PC-9 (cell line): ENCODE measurements at regions not wholly inside any gene's neighbourhood (a gene's known extent, or its start where the extent isn't known, plus 50 kb on each side); places are given as distances from the start of the nearest gene placed in this dataset.

Experiments used
- BruUV-seq: library from RNA; stranded (reverse); fragments of 400-500 nt; replicated peaks from 2 replicates; lab custom pipeline; 2021; lab: Mats Ljungman, UMichigan
- CTCF ChIA-PET: fragments of 300-600 bp; sonication (Branson Sonifier 250); formaldehyde crosslinking; loops from one replicate; lab custom pipeline; 2022; ENCODE audit warnings: antibody characterized with exemption; lab: Charles Lee
- POLR2A ChIA-PET: fragments of 300-600 bp; sonication (Branson Sonifier 250); formaldehyde crosslinking; loops from one replicate; lab custom pipeline; 2022; ENCODE audit warnings: antibody characterized with exemption; ENCODE audit not compliant: unreplicated experiment; lab: Charles Lee
- DNase-seq, 2 experiments: peaks; one replicate each; pipeline versions ENCODE4 v3.0.0 to v3.0.0-alpha.2; 2015 to 2022; ENCODE audit warnings: mixed read lengths in 1 of 2
- H2AFZ ChIP-seq: fragments of 200-600 bp; sonication (generic); 2 replicates; pipeline ENCODE4 v1.8.1; 2017; ENCODE audit warnings: antibody characterized with exemption
- H3F3A ChIP-seq: fragments of 200-600 bp; sonication (generic); 2 replicates; pipeline ENCODE4 v1.8.1; 2017; ENCODE audit warnings: antibody characterized with exemption, mild to moderate bottlenecking, low read depth; ENCODE audit not compliant: insufficient read depth
- H3K27ac ChIP-seq: fragments of 200-600 bp; sonication (generic); 2 replicates; pipeline ENCODE4 v1.6.1; 2016; ENCODE audit warnings: mixed run types
- H3K27me3 ChIP-seq: fragments of 200-600 bp; sonication (generic); 2 replicates; pipeline ENCODE4 v1.6.1; 2016; ENCODE audit warnings: low read depth, mixed run types; ENCODE audit not compliant: insufficient read depth
- H3K36me3 ChIP-seq: fragments of 200-600 bp; sonication (generic); 2 replicates; pipeline ENCODE4 v1.6.1; 2016; ENCODE audit warnings: low read depth, mixed run types
- H3K4me1 ChIP-seq: fragments of 200-600 bp; sonication (generic); replicated peaks from 2 replicates; pipeline ENCODE4 v1.6.1; 2016; ENCODE audit warnings: mixed run types; ENCODE audit not compliant: insufficient read depth
- H3K4me2 ChIP-seq: fragments of 200-600 bp; sonication (generic); 2 replicates; pipeline ENCODE4 v1.6.1; 2017; ENCODE audit warnings: mixed run types
- H3K4me3 ChIP-seq: fragments of 200-600 bp; sonication (generic); 2 replicates; pipeline ENCODE4 v1.6.1; 2016; ENCODE audit warnings: mixed run types
- H3K79me2 ChIP-seq: fragments of 200-600 bp; sonication (generic); 2 replicates; pipeline ENCODE4 v1.6.1; 2017; ENCODE audit warnings: low read depth, mixed run types
- H3K9me2 ChIP-seq: fragments of 200-600 bp; sonication (generic); 2 replicates; pipeline ENCODE4 v1.8.1; 2017; ENCODE audit warnings: mild to moderate bottlenecking; ENCODE audit not compliant: insufficient read depth
- H3K9me3 ChIP-seq: fragments of 200-600 bp; sonication (generic); 2 replicates; pipeline ENCODE4 v1.8.1; 2016; ENCODE audit warnings: low read depth; ENCODE audit not compliant: insufficient read depth
- H4K20me1 ChIP-seq: fragments of 200-600 bp; sonication (generic); 2 replicates; pipeline ENCODE4 v1.8.1; 2017; ENCODE audit not compliant: insufficient read depth
- CTCF ChIP-seq: fragments of 200-600 bp; sonication (generic); conservative IDR thresholded peaks from 2 replicates; pipeline ENCODE4 v1.6.1; 2017; ENCODE audit warnings: mixed run types, antibody characterized with exemption, mild to moderate bottlenecking, moderate library complexity
- EZH2 ChIP-seq: fragments of 200-600 bp; sonication (generic); IDR thresholded peaks from 2 replicates; pipeline ENCODE4 v1.8.0; 2017; ENCODE audit warnings: antibody characterized with exemption, low read depth
- intact Hi-C: fragments of 100-400 bp; cut with micrococcal nuclease; formaldehyde crosslinking; loops from one replicate; pipeline ENCODE4 v1.10.0; 2022; ENCODE audit not compliant: unreplicated experiment

- TF ChIP-seq CTCF (no peak), EZH2 (no peak)
- intact Hi-C loops, result no loop called here
- H3K4me1 ChIP-seq, result no peaks in the 10 kb centered on the region
- no peaks in the 10 kb centered on the region for H4K20me1 ChIP-seq
- no peaks in the 10 kb centered on the region for H3K79me2 ChIP-seq
- peaks cover 11% of the 10 kb centered on the region; the same call in 1 of the 2 replicates for H3K9me3 ChIP-seq
- BruUV-seq, result no TSS peak
- no peak for DNase-seq
- H3K4me2 ChIP-seq, result no peak overlapping the region
- ChIA-PET POLR2A (no interaction called here), CTCF (no interaction called here)
- H3F3A ChIP-seq, result no peaks in the 10 kb centered on the region
- no peak overlapping the region for H3K27ac ChIP-seq
- no peak overlapping the region for H2AFZ ChIP-seq
- no peaks in the 10 kb centered on the region for H3K36me3 ChIP-seq
- H3K27me3 ChIP-seq, result no peaks in the 10 kb centered on the region
- H3K9me2 ChIP-seq, result no peaks in the 10 kb centered on the region
- no peak overlapping the region for H3K4me3 ChIP-seq
These were observed 237.3 kb upstream of the SP8 start for GRCh38 chr7:21023841-21024484.

GRCh38 chr7:21024485-21024867, 237.8 kb upstream of the SP8 start:
- Histone ChIP-seq H3K79me2 (no peaks in the 10 kb centered on the region), H3K4me1 (no peaks in the 10 kb centered on the region), H3K4me3 (no peak overlapping the region), H3K27me3 (no peaks in the 10 kb centered on the region), H3K9me3 (peaks cover 11% of the 10 kb centered on the region; the same call in 1 of the 2 replicates), H3K27ac (no peak overlapping the region), H3F3A (no peaks in the 10 kb centered on the region), H2AFZ (no peak overlapping the region), H3K36me3 (no peaks in the 10 kb centered on the region), H3K4me2 (no peak overlapping the region), H3K9me2 (no peaks in the 10 kb centered on the region), H4K20me1 (no peaks in the 10 kb centered on the region)
- CTCF ChIA-PET, result no interaction called here
- BruUV-seq, result no TSS peak
- TF ChIP-seq EZH2, result no peak
- no peak for TF ChIP-seq CTCF
- no peak for DNase-seq
- intact Hi-C loops, result no loop called here
- POLR2A ChIA-PET, result no interaction called here

GRCh38 chr7:21028186-21028585, 241.5 kb upstream of the SP8 start:
- no peaks in the 10 kb centered on the region for H3K79me2 ChIP-seq
- BruUV-seq, result no TSS peak
- H3F3A ChIP-seq, result no peaks in the 10 kb centered on the region
- H3K36me3 ChIP-seq, result no peaks in the 10 kb centered on the region
- no peaks in the 10 kb centered on the region for H3K27me3 ChIP-seq
- no peak overlapping the region for H3K4me2 ChIP-seq
- H3K9me3 ChIP-seq, result peaks cover 11% of the 10 kb centered on the region; the same call in 1 of the 2 replicates
- no peak overlapping the region for H3K27ac ChIP-seq
- TF ChIP-seq CTCF, result no peak
- no peak for TF ChIP-seq EZH2
- no peaks in the 10 kb centered on the region for H3K4me1 ChIP-seq
- H2AFZ ChIP-seq, result no peak overlapping the region
- no peak overlapping the region for H3K4me3 ChIP-seq
- intact Hi-C loops, result no loop called here
- no peaks in the 10 kb centered on the region for H3K9me2 ChIP-seq
- no peaks in the 10 kb centered on the region for H4K20me1 ChIP-seq
- no peak for DNase-seq
- CTCF ChIA-PET, result no interaction called here
- POLR2A ChIA-PET, result no interaction called here
